H1 (cell line): ENCODE measurements at regions not wholly inside any gene's neighbourhood (a gene's known extent, or its start where the extent isn't known, plus 50 kb on each side); places are given as distances from the start of the nearest gene placed in this dataset.

Experiments
- BCL11A ChIP-seq, 2 experiments: IDR thresholded peaks; one replicate each; pipeline ENCODE4 v1.6.1; 2011; ENCODE audit warnings: low read depth in 2 of 2, low read length in 2 of 2, mild to moderate bottlenecking in 2 of 2
- E2F6 ChIP-seq: IDR thresholded peaks from 2 replicates; pipeline ENCODE4 v1.6.1; 2012; ENCODE audit warnings: inconsistent platforms
- EGR1 ChIP-seq: IDR thresholded peaks from 2 replicates; pipeline ENCODE4 v1.6.1; 2011; ENCODE audit warnings: low read depth, low read length, borderline replicate concordance
- EP300 ChIP-seq, 2 experiments: IDR thresholded peaks; 1 replicate in 1 of 2; 2 replicates in 1 of 2; pipeline ENCODE4 v1.6.1; 2011 to 2012; ENCODE audit warnings: low read depth in 2 of 2, low read length in 2 of 2, mild to moderate bottlenecking in 2 of 2, borderline replicate concordance in 1 of 2, inconsistent platforms in 1 of 2, moderate library complexity in 1 of 2
- EZH2 ChIP-seq: fragments of 200-600 bp; sonication (generic); IDR thresholded peaks from 2 replicates; pipeline ENCODE4 v1.7.1; 2012; ENCODE audit warnings: low read depth, mild to moderate bottlenecking, moderate library complexity, low read length, inconsistent platforms; ENCODE audit not compliant: severe bottlenecking
- POLR2A ChIP-seq, 2 experiments: IDR thresholded peaks; 1 replicate in 1 of 2; 2 replicates in 1 of 2; pipeline ENCODE4 v1.6.1; 2011; ENCODE audit warnings: low read depth in 2 of 2, low read length in 2 of 2, mild to moderate bottlenecking in 2 of 2; ENCODE audit errors: control extremely low read depth in 1 of 2
- POLR2AphosphoS5 ChIP-seq: IDR thresholded peaks from 2 replicates; pipeline ENCODE4 v1.6.1; 2011; ENCODE audit warnings: low read depth, low read length
- RAD21 ChIP-seq, 2 experiments: IDR thresholded peaks in 1 of 2; conservative IDR thresholded peaks in 1 of 2; 2 replicates each; pipeline ENCODE4 v1.6.1; 2011; ENCODE audit warnings: low read depth in 2 of 2, low read length in 2 of 2, improper control_type of control experiment in 1 of 2, inconsistent platforms in 1 of 2, mild to moderate bottlenecking in 1 of 2, moderate library complexity in 1 of 2
- RNF2 ChIP-seq: fragments of 200-900, 300-1000 bp; sonication (generic); IDR thresholded peaks from 2 replicates; pipeline ENCODE4 v1.7.1; 2016; ENCODE audit warnings: borderline replicate concordance, low read depth, mild to moderate bottlenecking, antibody characterized with exemption, low read length; ENCODE audit not compliant: poor library complexity, severe bottlenecking; ENCODE audit errors: missing control alignments
- SRF ChIP-seq: IDR thresholded peaks from 2 replicates; pipeline ENCODE4 v1.6.1; 2011; ENCODE audit warnings: mild to moderate bottlenecking, low read depth, low read length, moderate library complexity
- TAF1 ChIP-seq: IDR thresholded peaks from 2 replicates; pipeline ENCODE4 v1.6.1; 2011; ENCODE audit warnings: mild to moderate bottlenecking, low read depth, low read length
- USF2 ChIP-seq: IDR thresholded peaks from 2 replicates; pipeline ENCODE4 v1.6.1; 2011; ENCODE audit warnings: low read length, improper control_type of control experiment
- YY1 ChIP-seq: IDR thresholded peaks from 2 replicates; pipeline ENCODE4 v1.6.1; 2011; ENCODE audit warnings: low read depth, mild to moderate bottlenecking, low read length
- TF ChIP-seq, protein P1 (sequence below), 3 experiments: IDR thresholded peaks; 1 replicate in 2 of 3; 2 replicates in 1 of 3; pipeline versions ENCODE4 v1.5.1 to v1.6.1; 2011; ENCODE audit warnings: low read length in 3 of 3, mild to moderate bottlenecking in 3 of 3, inconsistent platforms in 2 of 3, low read depth in 1 of 3, moderate library complexity in 1 of 3; ENCODE audit not compliant: insufficient read depth in 1 of 3; ENCODE audit errors: control extremely low read depth in 1 of 3

GRCh38 chr13:83220241-83220640 is 662.0 kb downstream of the SLITRK1 start:
- no peak for TF ChIP-seq EZH2
- no peak for TF ChIP-seq POLR2AphosphoS5
- no peak for TF ChIP-seq BCL11A (IDR thresholded peaks at IDR 0.05; ENCODE audit: low read depth in 2 of 2, low read length in 2 of 2)
- no peak for TF ChIP-seq USF2
- no peak for TF ChIP-seq E2F6
- TF ChIP-seq, protein P1, sequence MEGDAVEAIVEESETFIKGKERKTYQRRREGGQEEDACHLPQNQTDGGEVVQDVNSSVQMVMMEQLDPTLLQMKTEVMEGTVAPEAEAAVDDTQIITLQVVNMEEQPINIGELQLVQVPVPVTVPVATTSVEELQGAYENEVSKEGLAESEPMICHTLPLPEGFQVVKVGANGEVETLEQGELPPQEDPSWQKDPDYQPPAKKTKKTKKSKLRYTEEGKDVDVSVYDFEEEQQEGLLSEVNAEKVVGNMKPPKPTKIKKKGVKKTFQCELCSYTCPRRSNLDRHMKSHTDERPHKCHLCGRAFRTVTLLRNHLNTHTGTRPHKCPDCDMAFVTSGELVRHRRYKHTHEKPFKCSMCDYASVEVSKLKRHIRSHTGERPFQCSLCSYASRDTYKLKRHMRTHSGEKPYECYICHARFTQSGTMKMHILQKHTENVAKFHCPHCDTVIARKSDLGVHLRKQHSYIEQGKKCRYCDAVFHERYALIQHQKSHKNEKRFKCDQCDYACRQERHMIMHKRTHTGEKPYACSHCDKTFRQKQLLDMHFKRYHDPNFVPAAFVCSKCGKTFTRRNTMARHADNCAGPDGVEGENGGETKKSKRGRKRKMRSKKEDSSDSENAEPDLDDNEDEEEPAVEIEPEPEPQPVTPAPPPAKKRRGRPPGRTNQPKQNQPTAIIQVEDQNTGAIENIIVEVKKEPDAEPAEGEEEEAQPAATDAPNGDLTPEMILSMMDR (IDR thresholded peaks at IDR 0.05; ENCODE audit: control extremely low read depth in 1 of 3, insufficient read depth in 1 of 3, low read depth in 1 of 3, low read length in 3 of 3), result no peak
- TF ChIP-seq EP300 (IDR thresholded peaks at IDR 0.05; ENCODE audit: borderline replicate concordance in 1 of 2, low read depth in 2 of 2, low read length in 2 of 2), result no peak
- no peak for TF ChIP-seq EGR1
- TF ChIP-seq RNF2, result no peak
- TF ChIP-seq RAD21 (IDR thresholded peaks at IDR 0.05 in 1 of 2, conservative IDR thresholded peaks at IDR 0.05 in 1 of 2; ENCODE audit: low read depth in 2 of 2, low read length in 2 of 2), result no peak
- TF ChIP-seq TAF1, result no peak
- TF ChIP-seq POLR2A (IDR thresholded peaks at IDR 0.05; ENCODE audit: control extremely low read depth in 1 of 2, low read depth in 2 of 2, low read length in 2 of 2), result no peak
- no peak for TF ChIP-seq YY1
- no peak for TF ChIP-seq SRF
